ENCODE measurements at regions not wholly inside any gene's neighbourhood (a gene's known extent, or its start where the extent isn't known, plus 50 kb on each side); places are given as distances from the start of the nearest gene placed in this dataset.
"Not testable (repeated sequence)": the region's sequence is repeated elsewhere in the genome, so short reads cannot be mapped to it uniquely, and the experiment has no call there.

DNA sequence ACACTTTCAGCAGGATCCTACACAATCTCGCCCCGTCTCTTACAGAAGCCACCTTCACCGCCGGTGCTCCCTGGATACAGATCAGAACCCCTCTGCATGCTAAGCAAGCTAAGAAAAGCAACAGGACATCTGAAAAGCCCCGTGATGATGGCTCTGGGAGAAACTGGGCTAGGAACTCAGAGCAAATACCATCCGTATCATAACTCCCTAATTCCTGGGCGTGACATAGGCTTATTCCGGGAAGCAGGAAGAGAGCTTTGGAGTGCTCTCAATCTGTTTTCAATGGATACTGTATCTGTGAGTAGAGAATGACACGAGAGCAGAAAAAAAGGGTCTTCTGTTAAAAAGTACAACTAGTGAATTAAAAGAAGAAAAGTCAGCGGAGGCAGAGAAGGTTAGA, 121.6 kb downstream of the SPP2 start:
- no peaks in the 10 kb centered on the region for H3K36me3 Mint-ChIP-seq (ENCODE audit: low read depth)
- no peaks in the 10 kb centered on the region for H3K4me1 Mint-ChIP-seq
- H3K4me3 Mint-ChIP-seq = no peak overlapping the region
- no peak for ATAC-seq (replicated peaks)
- no peak overlapping the region for H3K27ac Mint-ChIP-seq
- H3K27me3 Mint-ChIP-seq = no peaks in the 10 kb centered on the region
- no peaks in the 10 kb centered on the region for H3K9me3 Mint-ChIP-seq

- no peaks in the 10 kb centered on the region for H3K36me3 Mint-ChIP-seq (ENCODE audit: low read depth)
- H3K27ac Mint-ChIP-seq = no peak overlapping the region
- no peak for ATAC-seq (replicated peaks)
- H3K4me3 Mint-ChIP-seq = no peak overlapping the region
- H3K9me3 Mint-ChIP-seq = no peaks in the 10 kb centered on the region
- H3K4me1 Mint-ChIP-seq = no peaks in the 10 kb centered on the region
- no peaks in the 10 kb centered on the region for H3K27me3 Mint-ChIP-seq
Observed at GRCh38 chr2:234171666-234172065, 121.2 kb downstream of the SPP2 start.

DNA sequence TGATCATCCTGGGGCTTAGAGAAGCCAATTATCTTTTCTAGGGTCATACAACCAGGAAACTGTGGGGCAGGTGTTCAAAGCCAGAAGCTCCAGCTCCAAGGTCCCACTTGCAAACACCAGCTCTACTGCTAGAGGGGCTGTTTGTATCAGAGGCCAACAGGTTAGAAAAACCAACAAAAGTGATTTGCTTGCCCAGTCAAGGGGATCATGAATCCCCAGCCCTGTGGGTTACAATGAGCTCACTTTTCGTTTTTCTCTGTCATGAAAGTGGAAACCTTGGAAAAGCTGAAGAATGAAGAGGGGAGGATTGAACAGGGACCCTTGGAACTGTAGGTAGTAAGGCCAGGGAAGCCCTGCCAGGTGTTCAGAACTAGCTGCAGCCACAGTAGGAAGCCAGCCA, 119.2 kb downstream of the SPP2 start:
- Mint-ChIP-seq H3K27me3 (no peaks in the 10 kb centered on the region), H3K4me1 (no peaks in the 10 kb centered on the region), H3K36me3 (ENCODE audit: low read depth) (no peaks in the 10 kb centered on the region), H3K27ac (no peak overlapping the region), H3K9me3 (no peaks in the 10 kb centered on the region), H3K4me3 (no peak overlapping the region)
- no peak for ATAC-seq (replicated peaks)

DNA sequence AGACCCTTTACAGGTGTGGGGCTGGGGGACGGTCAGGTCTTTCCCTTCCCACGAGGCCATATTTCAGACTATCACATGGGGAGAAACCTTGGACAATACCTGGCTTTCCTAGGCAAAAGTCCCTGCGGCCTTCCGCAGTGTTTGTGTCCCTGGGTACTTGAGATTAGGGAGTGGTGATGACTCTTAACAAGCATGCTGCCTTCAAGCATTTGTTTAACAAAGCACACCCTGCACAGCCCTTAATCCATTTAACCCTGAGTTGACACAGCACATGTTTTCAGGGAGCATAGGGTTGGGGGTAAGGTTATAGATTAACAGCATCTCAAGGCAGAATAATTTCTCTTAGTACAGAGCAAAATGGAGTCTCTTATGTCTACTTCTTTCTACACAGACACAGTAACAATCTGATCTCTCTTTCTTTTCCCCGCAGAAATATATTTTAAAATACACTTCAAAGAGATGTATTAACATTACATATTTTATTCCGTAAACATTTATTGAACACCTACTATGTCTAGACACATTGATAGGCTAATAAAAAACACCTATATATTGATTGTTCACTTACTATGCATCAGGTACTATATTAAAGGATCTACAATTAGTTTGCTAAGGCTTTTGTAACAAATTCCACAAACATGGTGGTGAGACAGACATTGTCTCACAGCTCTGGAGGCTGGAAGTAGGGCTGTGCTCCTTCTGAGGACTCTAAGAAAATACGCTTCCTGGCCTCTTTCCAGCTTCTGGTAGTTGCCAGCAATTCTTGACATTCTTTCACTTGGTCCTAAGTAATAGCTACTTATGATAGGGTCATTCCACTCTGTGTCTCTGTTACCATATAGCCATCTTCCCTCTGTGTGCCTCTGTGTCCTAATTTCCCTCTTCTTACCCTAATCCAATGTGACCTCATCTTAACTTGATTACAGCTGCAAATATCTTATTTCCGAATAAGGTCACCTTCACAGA, 118.4 kb downstream of the SPP2 start:
- not testable (repeated sequence) for H3K4me1 Mint-ChIP-seq; ATAC-seq (replicated peaks); H3K4me3 Mint-ChIP-seq; H3K27me3 Mint-ChIP-seq; H3K36me3 Mint-ChIP-seq (ENCODE audit: low read depth); H3K27ac Mint-ChIP-seq; H3K9me3 Mint-ChIP-seq

DNA sequence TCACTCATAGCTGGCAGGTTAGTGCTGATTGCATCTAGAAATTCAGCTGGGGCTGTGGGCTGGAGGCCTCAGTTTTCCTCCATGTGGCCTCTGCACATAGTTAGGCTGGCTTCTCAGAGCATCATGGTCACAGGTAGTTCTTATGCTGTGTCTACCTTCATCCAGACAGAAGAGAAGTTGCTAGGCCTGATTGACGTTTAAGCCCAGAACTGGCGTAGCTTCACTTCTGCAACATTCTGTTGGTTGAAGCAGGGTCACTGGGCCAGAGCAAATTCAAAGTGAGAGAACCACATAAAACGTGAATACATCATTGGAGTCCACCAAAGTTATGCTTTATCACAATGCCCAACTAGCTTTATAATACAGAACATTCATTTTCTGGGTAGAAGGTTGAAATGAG, 116.0 kb downstream of the SPP2 start:
- Mint-ChIP-seq H3K4me3 (no peak overlapping the region), H3K27ac (no peak overlapping the region)
- no peak for ATAC-seq (replicated peaks)

GRCh38 chr2:234165421-234165820, 114.9 kb downstream of the SPP2 start:
- Mint-ChIP-seq H3K36me3 (ENCODE audit: low read depth) (no peaks in the 10 kb centered on the region), H3K27ac (no peak overlapping the region), H3K9me3 (no peaks in the 10 kb centered on the region), H3K4me3 (no peak overlapping the region), H3K27me3 (no peaks in the 10 kb centered on the region), H3K4me1 (peaks cover 7% of the 10 kb centered on the region)
- ATAC-seq (replicated peaks) = no peak

More for the DNA sequence above, 116.0 kb downstream of the SPP2 start:
- Mint-ChIP-seq H3K9me3 (no peaks in the 10 kb centered on the region), H3K36me3 (ENCODE audit: low read depth) (no peaks in the 10 kb centered on the region), H3K27me3 (no peaks in the 10 kb centered on the region), H3K4me1 (no peaks in the 10 kb centered on the region)

DNA sequence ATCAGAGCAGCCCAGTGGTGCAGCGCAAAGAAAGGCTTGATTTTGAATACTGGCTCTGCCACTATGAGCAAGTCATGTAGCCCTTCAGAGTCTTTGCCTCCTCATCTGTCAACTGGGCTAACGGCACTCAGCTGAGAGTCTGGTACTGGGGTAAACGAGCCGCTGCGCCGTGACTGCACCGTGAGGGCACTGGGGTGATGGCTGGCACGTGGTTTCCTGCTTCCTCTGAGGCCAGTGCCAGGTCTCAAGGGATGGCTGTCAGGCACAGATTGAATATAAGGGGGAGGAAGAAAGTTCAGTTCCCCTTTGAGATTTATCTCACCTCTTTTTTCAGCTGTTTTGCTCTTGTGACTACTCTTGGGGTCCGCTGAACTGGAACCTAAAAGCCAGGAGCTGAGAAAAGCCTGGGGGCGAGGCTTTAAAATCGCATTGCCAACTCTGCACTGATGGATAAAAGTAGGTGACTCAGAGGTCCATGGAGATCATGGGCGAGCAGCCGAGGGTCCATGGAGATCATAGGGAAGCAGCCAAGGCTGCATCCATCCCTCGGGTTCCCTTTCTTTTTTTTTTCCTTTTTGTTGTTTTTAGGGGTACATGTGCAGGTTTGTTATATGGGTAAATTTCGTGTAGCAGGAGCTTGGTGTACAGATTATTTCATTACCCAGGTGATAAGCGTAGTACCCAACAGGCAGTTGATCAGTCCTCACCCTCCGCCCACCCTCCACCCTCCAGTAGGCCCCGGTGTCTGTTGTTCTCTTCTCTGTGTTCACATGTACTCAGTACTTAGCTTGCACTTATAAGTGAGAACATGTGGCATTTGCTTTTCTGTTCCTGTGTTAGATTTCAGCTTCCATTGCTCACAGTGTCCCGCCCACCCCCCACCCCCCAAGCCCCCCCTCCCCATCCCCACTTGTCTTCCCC, 114.3 kb downstream of the SPP2 start:
- peak; percentile 68 for ATAC-seq (replicated peaks)
- Mint-ChIP-seq H3K27me3 (no peaks in the 10 kb centered on the region), H3K36me3 (ENCODE audit: low read depth) (no peaks in the 10 kb centered on the region), H3K4me1 (peaks cover 9% of the 10 kb centered on the region), H3K9me3 (no peaks in the 10 kb centered on the region), H3K27ac (peak overlapping the region; percentile 2), H3K4me3 (no peak overlapping the region)

GRCh38 chr2:234163510-234164045, 113.1 kb downstream of the SPP2 start:
- no peaks in the 10 kb centered on the region for H3K27me3 Mint-ChIP-seq
- H3K36me3 Mint-ChIP-seq (ENCODE audit: low read depth) = no peaks in the 10 kb centered on the region
- H3K4me1 Mint-ChIP-seq = peaks cover 9% of the 10 kb centered on the region
- H3K9me3 Mint-ChIP-seq = no peaks in the 10 kb centered on the region
- no peak for ATAC-seq (replicated peaks)
- no peak overlapping the region for H3K4me3 Mint-ChIP-seq
- H3K27ac Mint-ChIP-seq = peak overlapping the region; percentile 2

GRCh38 chr2:234162861-234163260, 112.4 kb downstream of the SPP2 start:
- Mint-ChIP-seq H3K4me1 (peaks cover 9% of the 10 kb centered on the region), H3K36me3 (ENCODE audit: low read depth) (no peaks in the 10 kb centered on the region), H3K9me3 (no peaks in the 10 kb centered on the region), H3K4me3 (no peak overlapping the region), H3K27ac (no peak overlapping the region), H3K27me3 (no peaks in the 10 kb centered on the region)
- no peak for ATAC-seq (replicated peaks)

- Mint-ChIP-seq H3K4me3 (no peak overlapping the region), H3K4me1 (peaks cover 9% of the 10 kb centered on the region), H3K9me3 (no peaks in the 10 kb centered on the region), H3K36me3 (ENCODE audit: low read depth) (no peaks in the 10 kb centered on the region), H3K27me3 (no peaks in the 10 kb centered on the region), H3K27ac (no peak overlapping the region)
- ATAC-seq (replicated peaks) = no peak
Observed at GRCh38 chr2:234161932-234162331, 111.4 kb downstream of the SPP2 start.

- Mint-ChIP-seq H3K4me1 (peaks cover 9% of the 10 kb centered on the region), H3K9me3 (no peaks in the 10 kb centered on the region), H3K36me3 (ENCODE audit: low read depth) (no peaks in the 10 kb centered on the region), H3K4me3 (no peak overlapping the region), H3K27me3 (no peaks in the 10 kb centered on the region), H3K27ac (no peak overlapping the region)
- no peak for ATAC-seq (replicated peaks)
Observed at GRCh38 chr2:234158812-234159211, 108.3 kb downstream of the SPP2 start.

DNA sequence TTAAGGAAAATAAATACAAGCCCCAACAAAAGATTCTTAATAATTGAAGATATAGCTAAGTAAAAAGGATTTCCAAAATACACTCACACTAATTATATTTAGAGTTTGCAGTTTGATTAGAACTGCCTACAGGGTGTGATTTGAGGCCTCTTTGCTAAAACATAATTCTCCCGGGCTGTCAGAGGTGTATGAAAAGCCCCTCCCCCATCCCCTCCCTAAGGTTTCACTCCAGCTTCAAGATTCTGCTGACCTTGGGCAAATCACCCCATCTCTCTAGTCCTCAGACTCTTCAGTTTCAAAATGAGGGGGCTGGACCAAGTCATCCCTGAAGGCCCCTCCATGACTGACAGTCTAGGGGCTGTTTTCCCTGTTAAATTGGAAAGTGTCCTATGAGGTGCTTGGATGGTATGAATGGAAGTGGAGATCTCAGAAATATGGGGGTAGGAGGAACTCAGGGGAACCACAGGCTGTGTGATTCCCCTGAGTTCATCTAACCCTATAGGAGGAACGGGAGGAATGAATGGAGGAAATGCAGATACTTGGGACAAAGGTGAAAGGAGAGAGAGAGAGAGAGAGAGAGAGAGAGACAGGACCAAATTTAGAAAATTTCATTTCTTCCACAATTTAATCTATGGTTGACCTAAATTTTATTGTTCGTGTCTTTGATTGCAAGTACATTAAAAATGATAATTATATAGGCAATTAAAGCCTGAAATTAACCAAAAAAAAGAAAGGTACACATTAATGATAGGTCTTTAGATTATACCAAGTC, 107.5 kb downstream of the SPP2 start:
- no peaks in the 10 kb centered on the region for H3K27me3 Mint-ChIP-seq
- no peak for ATAC-seq (replicated peaks)
- no peaks in the 10 kb centered on the region for H3K9me3 Mint-ChIP-seq
- no peak overlapping the region for H3K27ac Mint-ChIP-seq
- H3K4me3 Mint-ChIP-seq = no peak overlapping the region
- no peaks in the 10 kb centered on the region for H3K36me3 Mint-ChIP-seq (ENCODE audit: low read depth)
- peaks cover 9% of the 10 kb centered on the region for H3K4me1 Mint-ChIP-seq

GRCh38 chr2:234156326-234156725, 105.8 kb downstream of the SPP2 start:
- ATAC-seq (replicated peaks) = no peak
- H3K27ac Mint-ChIP-seq = no peak overlapping the region
- peaks cover 9% of the 10 kb centered on the region for H3K4me1 Mint-ChIP-seq
- no peaks in the 10 kb centered on the region for H3K27me3 Mint-ChIP-seq
- H3K9me3 Mint-ChIP-seq = peaks cover 4% of the 10 kb centered on the region
- no peaks in the 10 kb centered on the region for H3K36me3 Mint-ChIP-seq (ENCODE audit: low read depth)
- H3K4me3 Mint-ChIP-seq = no peak overlapping the region

DNA sequence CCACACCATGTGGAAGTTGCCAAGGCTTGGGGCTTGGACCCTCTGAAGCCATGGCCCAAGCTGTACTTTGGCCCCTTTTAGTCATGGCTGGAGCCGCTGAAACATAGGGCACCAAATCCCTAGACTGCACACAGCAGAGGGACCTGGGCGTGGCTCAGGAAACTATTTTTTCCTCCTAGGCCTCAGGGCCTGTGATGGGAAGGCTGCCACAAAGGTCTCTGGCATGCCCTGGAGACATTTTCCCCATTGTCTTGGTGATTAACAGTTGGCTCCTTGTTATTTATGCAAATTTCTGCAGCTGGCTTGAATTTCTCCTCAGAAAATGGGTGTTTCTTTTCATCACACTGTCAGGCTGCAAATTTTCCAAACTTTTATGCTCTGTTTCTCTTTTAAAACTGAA, 102.3 kb downstream of the SPP2 start:
- H3K9me3 Mint-ChIP-seq; H3K36me3 Mint-ChIP-seq (ENCODE audit: low read depth); H3K27me3 Mint-ChIP-seq; H3K4me1 Mint-ChIP-seq; H3K4me3 Mint-ChIP-seq; H3K27ac Mint-ChIP-seq; ATAC-seq (replicated peaks): not testable (repeated sequence)

Data from activated T-helper 17 cell treated with anti-CD3 and anti-CD28 coated beads, Interleukin-2, amount 50 U/mL, for 72 hours (primary cell).